ENCODE measurements at regions not wholly inside any gene's neighbourhood (a gene's known extent, or its start where the extent isn't known, plus 50 kb on each side); places are given as distances from the start of the nearest gene placed in this dataset.

GRCh38 chr2:234374736-234375135 is 122.1 kb downstream of the ARL4C start:
- no peak for DNase-seq (ENCODE audit: low read depth in 1 of 2, low spot score in 1 of 2)
- Histone ChIP-seq H3K27ac (replicated peaks) (no peak overlapping the region), H3K4me3 (replicated peaks; ENCODE audit: insufficient read depth, low read length) (no peak overlapping the region), H3K27me3 (ENCODE audit: insufficient read depth, poor library complexity, severe bottlenecking) (no peaks in the 10 kb centered on the region)
- TF ChIP-seq POLR2AphosphoS5 (IDR thresholded peaks at IDR 0.05; ENCODE audit: low read depth), result no peak

- Histone ChIP-seq H3K27ac (replicated peaks) (no peak overlapping the region), H3K27me3 (ENCODE audit: insufficient read depth, poor library complexity, severe bottlenecking) (no peaks in the 10 kb centered on the region), H3K4me3 (replicated peaks; ENCODE audit: insufficient read depth, low read length) (no peak overlapping the region)
- no peak for DNase-seq (ENCODE audit: low read depth in 1 of 2, low spot score in 1 of 2)
- no peak for TF ChIP-seq REST (IDR thresholded peaks at IDR 0.05; ENCODE audit: insufficient replicate concordance, low read depth)
These were observed 122.8 kb downstream of the ARL4C start for GRCh38 chr2:234374150-234374508.

- Histone ChIP-seq H3K27ac (replicated peaks) (no peak overlapping the region), H3K4me3 (replicated peaks; ENCODE audit: insufficient read depth, low read length) (no peak overlapping the region), H3K27me3 (ENCODE audit: insufficient read depth, poor library complexity, severe bottlenecking) (no peaks in the 10 kb centered on the region)
- DNase-seq (ENCODE audit: low read depth in 1 of 2, low spot score in 1 of 2), result no peak
- TF ChIP-seq CTCF (IDR thresholded peaks at IDR 0.05; ENCODE audit: insufficient read depth, low read length) (no peak), SPI1 (IDR thresholded peaks at IDR 0.05; ENCODE audit: borderline replicate concordance, low read depth) (no peak), REST (IDR thresholded peaks at IDR 0.05; ENCODE audit: insufficient replicate concordance, low read depth) (no peak), GABPA (IDR thresholded peaks at IDR 0.05; ENCODE audit: low read depth) (no peak), POLR2AphosphoS5 (IDR thresholded peaks at IDR 0.05; ENCODE audit: low read depth) (no peak)
These were observed 123.3 kb downstream of the ARL4C start for GRCh38 chr2:234373481-234374149.

GRCh38 chr2:234373060-234373459 is 123.8 kb downstream of the ARL4C start:
- Histone ChIP-seq H3K27ac (replicated peaks) (no peak overlapping the region), H3K27me3 (ENCODE audit: insufficient read depth, poor library complexity, severe bottlenecking) (no peaks in the 10 kb centered on the region), H3K4me3 (replicated peaks; ENCODE audit: insufficient read depth, low read length) (no peak overlapping the region)
- DNase-seq (ENCODE audit: low read depth in 1 of 2, low spot score in 1 of 2), result no peak
- TF ChIP-seq GABPA (IDR thresholded peaks at IDR 0.05; ENCODE audit: low read depth) (no peak), POLR2AphosphoS5 (IDR thresholded peaks at IDR 0.05; ENCODE audit: low read depth) (no peak), REST (IDR thresholded peaks at IDR 0.05; ENCODE audit: insufficient replicate concordance, low read depth) (no peak), SPI1 (IDR thresholded peaks at IDR 0.05; ENCODE audit: borderline replicate concordance, low read depth) (no peak), CTCF (IDR thresholded peaks at IDR 0.05; ENCODE audit: insufficient read depth, low read length) (no peak)
